BJ (cell line): ENCODE measurements at regions not wholly inside any gene's neighbourhood (a gene's known extent, or its start where the extent isn't known, plus 50 kb on each side); places are given as distances from the start of the nearest gene placed in this dataset.

Source experiments
- CTCF ChIA-PET: fragments of 350-600 bp; formaldehyde crosslinking; extraction: SDS; loops from one replicate; lab custom pipeline; 2021; ENCODE audit warnings: antibody characterized with exemption, inconsistent platforms; lab: Yijun Ruan, JAX
- POLR2A ChIA-PET: fragments of 300-600 bp; sonication (Branson Sonifier 250); formaldehyde crosslinking; extraction: SDS; loops from one replicate; lab custom pipeline; 2021; ENCODE audit warnings: antibody characterized with exemption; lab: Charles Lee
- DNase-seq: peaks from one replicate; pipeline ENCODE4 v3.0.0-alpha.2; 2011; ENCODE audit warnings: low read depth
- H3K27me3 ChIP-seq: 2 replicates; pipeline ENCODE4 v1.6.0; 2011; ENCODE audit warnings: low read length; ENCODE audit not compliant: control insufficient read depth, insufficient read depth
- H3K36me3 ChIP-seq: 2 replicates; pipeline ENCODE4 v1.5.1; 2011; ENCODE audit warnings: low read length; ENCODE audit not compliant: control insufficient read depth, insufficient read depth
- H3K4me3 ChIP-seq: 2 replicates; pipeline ENCODE4 v1.5.1; 2011; ENCODE audit warnings: low read depth, mild to moderate bottlenecking, control low read depth, low read length
- CTCF ChIP-seq: IDR thresholded peaks from 2 replicates; pipeline ENCODE4 v1.5.1; 2011; ENCODE audit warnings: low read depth, mild to moderate bottlenecking, control low read depth, inconsistent platforms, low read length, moderate library complexity; ENCODE audit not compliant: insufficient read depth

- no peak for TF ChIP-seq CTCF
- no peak overlapping the region for H3K4me3 ChIP-seq
- ChIA-PET POLR2A (no interaction called here), CTCF (interaction anchor here (0.9 kb wide), 1 partner anchor 9 kb away, joined by 3 read pairs; no protein-coding TSS in a partner anchor)
- H3K27me3 ChIP-seq = no peaks in the 10 kb centered on the region; the same call in 1 of the 2 replicates
- H3K36me3 ChIP-seq = no peaks in the 10 kb centered on the region; the same call in 1 of the 2 replicates
- DNase-seq = no peak
Measured at GRCh38 chr9:16069671-16070454, 517.0 kb downstream of the CCDC171 start.

- DNase-seq = no peak
- Histone ChIP-seq H3K27me3 (no peaks in the 10 kb centered on the region; the same call in 1 of the 2 replicates), H3K36me3 (no peaks in the 10 kb centered on the region; the same call in 1 of the 2 replicates), H3K4me3 (no peak overlapping the region)
- TF ChIP-seq CTCF = no peak
- ChIA-PET POLR2A (no interaction called here), CTCF (interaction anchor here (0.9 kb wide), 1 partner anchor 9 kb away, joined by 3 read pairs; no protein-coding TSS in a partner anchor)
Measured at GRCh38 chr9:16070455-16071145, 517.8 kb downstream of the CCDC171 start.

- no peak for DNase-seq
- H3K27me3 ChIP-seq = no peaks in the 10 kb centered on the region; the same call in 1 of the 2 replicates
- CTCF ChIA-PET = interaction anchor here (1.3 kb wide), 1 partner anchor 9 kb away, joined by 5 read pairs; no protein-coding TSS in a partner anchor
- no peak overlapping the region for H3K4me3 ChIP-seq
- POLR2A ChIA-PET = no interaction called here
- H3K36me3 ChIP-seq = no peaks in the 10 kb centered on the region; the same call in 1 of the 2 replicates
- no peak for TF ChIP-seq CTCF
Measured at GRCh38 chr9:16071400-16071799, 518.6 kb downstream of the CCDC171 start.

- TF ChIP-seq CTCF = no peak
- no peak overlapping the region for H3K4me3 ChIP-seq
- no peaks in the 10 kb centered on the region for H3K36me3 ChIP-seq
- CTCF ChIA-PET = no interaction called here
- POLR2A ChIA-PET = no interaction called here
- peaks cover 2% of the 10 kb centered on the region for H3K27me3 ChIP-seq
- no peak for DNase-seq
Measured at GRCh38 chr9:16074963-16075362, 522.1 kb downstream of the CCDC171 start.

- no peak overlapping the region for H3K4me3 ChIP-seq
- no peak for DNase-seq
- H3K27me3 ChIP-seq = peaks cover 3% of the 10 kb centered on the region
- no peak for TF ChIP-seq CTCF
- no peaks in the 10 kb centered on the region for H3K36me3 ChIP-seq
- POLR2A ChIA-PET = no interaction called here
- CTCF ChIA-PET = no interaction called here
Measured at GRCh38 chr9:16075696-16076095, 522.9 kb downstream of the CCDC171 start.
